CD8-positive, alpha-beta memory T cell (primary cell): ENCODE measurements at regions not wholly inside any gene's neighbourhood (a gene's known extent, or its start where the extent isn't known, plus 50 kb on each side); places are given as distances from the start of the nearest gene placed in this dataset.
A peak's percentile ranks its signal among the peaks of the same experiment; 100 is the strongest.
"Not testable (repeated sequence)": the region's sequence is repeated elsewhere in the genome, so short reads cannot be mapped to it uniquely, and the experiment has no call there.

Experiments used
- CTCF ChIA-PET: fragments of 350-600 bp; sonication (Branson Sonifier 250); formaldehyde crosslinking; loops from one replicate; lab custom pipeline; 2021; ENCODE audit warnings: antibody characterized with exemption; lab: Charles Lee
- POLR2A ChIA-PET: fragments of 350-600 bp; sonication (Branson Sonifier 250); formaldehyde crosslinking; loops from one replicate; lab custom pipeline; 2021; ENCODE audit warnings: antibody characterized with exemption; lab: Charles Lee
- DNase-seq, 5 donors: peaks; one replicate each; pipeline versions ENCODE4 v3.0.0 to v3.0.0-alpha.2; 2020 to 2022; ENCODE audit warnings: mixed read lengths in 1 of 5
- H3K27ac ChIP-seq: one replicate; pipeline ENCODE4 v1.7.0; 2013; ENCODE audit warnings: low read depth, mild to moderate bottlenecking, low read length, moderate library complexity
- H3K27me3 ChIP-seq: 2 replicates; pipeline ENCODE4 v1.7.0; 2013; ENCODE audit warnings: low read length, mild to moderate bottlenecking; ENCODE audit not compliant: insufficient read depth, poor library complexity, severe bottlenecking
- H3K36me3 ChIP-seq: 2 replicates; pipeline ENCODE4 v1.7.0; 2013; ENCODE audit warnings: mild to moderate bottlenecking, low read length, moderate library complexity; ENCODE audit not compliant: insufficient read depth
- H3K4me1 ChIP-seq: 2 replicates; pipeline ENCODE4 v1.7.0; 2013; ENCODE audit warnings: mild to moderate bottlenecking, low read length, moderate library complexity; ENCODE audit not compliant: insufficient read depth
- H3K4me3 ChIP-seq: 2 replicates; pipeline ENCODE4 v1.7.0; 2013; ENCODE audit warnings: mild to moderate bottlenecking, low read length
- H3K9me3 ChIP-seq: 2 replicates; pipeline ENCODE4 v1.7.0; 2013; ENCODE audit warnings: mild to moderate bottlenecking, low read length
- H3K27ac Mint-ChIP-seq, 8 donors: one replicate each; pipeline ENCODE4 v1.8.0; 2020 to 2021; ENCODE audit warnings: mixed read lengths in 8 of 8, mild to moderate bottlenecking in 6 of 8, inconsistent platforms in 3 of 8, moderate library complexity in 3 of 8
- H3K27me3 Mint-ChIP-seq, 2 donors: one replicate each; pipeline ENCODE4 v1.8.0; 2020 to 2021; ENCODE audit warnings: mixed read lengths in 2 of 2, mild to moderate bottlenecking in 1 of 2, moderate library complexity in 1 of 2
- H3K36me3 Mint-ChIP-seq, 3 donors: one replicate each; pipeline ENCODE4 v1.8.0; 2020 to 2021; ENCODE audit warnings: mixed read lengths in 3 of 3, inconsistent platforms in 1 of 3, mild to moderate bottlenecking in 1 of 3
- H3K4me1 Mint-ChIP-seq, 3 donors: one replicate each; pipeline ENCODE4 v1.8.0; 2020 to 2021; ENCODE audit warnings: mixed read lengths in 3 of 3, inconsistent platforms in 1 of 3, mild to moderate bottlenecking in 1 of 3
- H3K4me3 Mint-ChIP-seq, 7 donors: one replicate each; pipeline ENCODE4 v1.8.0; 2020 to 2021; ENCODE audit warnings: mixed read lengths in 7 of 7, mild to moderate bottlenecking in 6 of 7, moderate library complexity in 4 of 7, inconsistent platforms in 2 of 7
- H3K9me3 Mint-ChIP-seq, 5 donors: one replicate each; pipeline ENCODE4 v1.8.0; 2020 to 2022; ENCODE audit warnings: mixed read lengths in 5 of 5, mild to moderate bottlenecking in 3 of 5, moderate library complexity in 2 of 5, inconsistent platforms in 1 of 5

- H3K4me1 Mint-ChIP-seq: no peaks in the 10 kb centered on the region
- H3K36me3 Mint-ChIP-seq: no peaks in the 10 kb centered on the region
- H3K4me3 Mint-ChIP-seq: no peak overlapping the region
- Histone ChIP-seq H3K4me3 (no peak overlapping the region), H3K36me3 (no peaks in the 10 kb centered on the region), H3K27me3 (no peaks in the 10 kb centered on the region), H3K4me1 (no peaks in the 10 kb centered on the region), H3K9me3 (no peaks in the 10 kb centered on the region), H3K27ac (no peak overlapping the region)
- POLR2A ChIA-PET: no interaction called here
- no peak for DNase-seq
- H3K9me3 Mint-ChIP-seq: peaks cover 0 to 1% (median 0%) of the 10 kb centered on the region in 5 donors
- peaks cover 15 to 45% of the 10 kb centered on the region in 2 donors for H3K27me3 Mint-ChIP-seq
- CTCF ChIA-PET: no interaction called here
- H3K27ac Mint-ChIP-seq: peak overlapping the region in 1 of 8 donors; percentile 43
These were observed 75.6 kb upstream of the ADRA1D start for GRCh38 chr20:4324611-4325243.

DNA sequence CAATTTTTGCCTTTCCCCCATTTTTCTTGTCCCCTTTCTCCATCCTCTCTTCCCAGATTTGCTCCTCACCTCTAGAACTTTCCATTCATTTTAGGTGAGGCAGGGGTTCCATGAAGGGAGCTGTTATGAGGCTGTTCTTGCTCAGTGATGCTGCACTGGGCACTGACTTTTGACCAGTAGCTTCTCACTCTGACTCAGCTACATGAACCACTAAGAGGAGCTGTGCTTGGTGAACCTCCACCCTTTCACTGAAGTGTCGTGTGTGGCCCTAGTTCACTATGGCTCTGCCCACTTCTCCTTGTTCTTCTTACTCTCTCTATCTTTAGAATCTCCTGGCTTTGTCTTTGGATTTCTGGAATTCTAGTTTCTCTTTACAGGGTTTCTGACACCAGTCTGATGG lies 73.4 kb upstream of the ADRA1D start:
- Histone ChIP-seq H3K27me3 (no peaks in the 10 kb centered on the region), H3K4me1 (no peaks in the 10 kb centered on the region), H3K36me3 (no peaks in the 10 kb centered on the region), H3K27ac (no peak overlapping the region), H3K9me3 (no peaks in the 10 kb centered on the region), H3K4me3 (no peak overlapping the region)
- Mint-ChIP-seq H3K9me3 (peaks cover 0 to 1% (median 0%) of the 10 kb centered on the region in 5 donors), H3K27ac (no peak overlapping the region), H3K36me3 (no peaks in the 10 kb centered on the region), H3K4me3 (no peak overlapping the region), H3K27me3 (peaks cover 13 to 31% of the 10 kb centered on the region in 2 donors), H3K4me1 (no peaks in the 10 kb centered on the region)
- POLR2A ChIA-PET: no interaction called here
- no peak for DNase-seq
- CTCF ChIA-PET: no interaction called here

DNA sequence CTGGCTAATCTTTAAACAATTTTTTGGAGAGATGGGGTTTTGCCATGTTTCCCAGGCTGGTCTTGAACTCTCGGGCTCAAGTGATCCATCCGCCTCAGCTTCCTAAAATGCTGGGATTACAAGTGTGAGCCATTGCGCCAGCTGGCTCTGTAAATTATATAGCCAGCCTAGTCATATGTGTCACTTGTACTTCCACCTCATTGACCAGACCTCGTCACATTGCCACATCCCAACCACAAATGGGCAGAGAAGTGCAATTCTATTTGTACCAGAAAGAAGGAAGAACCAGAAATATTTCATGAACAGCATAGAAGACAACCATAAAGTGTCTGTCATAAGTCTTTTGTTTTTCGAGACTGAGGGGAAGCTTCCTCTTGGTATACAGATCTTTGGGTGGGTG lies 71.2 kb upstream of the ADRA1D start:
- DNase-seq: no peak
- Mint-ChIP-seq H3K27ac (no peak overlapping the region), H3K36me3 (no peaks in the 10 kb centered on the region), H3K9me3 (peaks cover 0 to 2% (median 0%) of the 10 kb centered on the region in 5 donors), H3K27me3 (peaks cover 16 to 19% of the 10 kb centered on the region in 2 donors), H3K4me1 (no peaks in the 10 kb centered on the region), H3K4me3 (no peak overlapping the region)
- Histone ChIP-seq H3K27me3 (no peaks in the 10 kb centered on the region), H3K4me1 (no peaks in the 10 kb centered on the region), H3K36me3 (no peaks in the 10 kb centered on the region), H3K9me3 (no peaks in the 10 kb centered on the region), H3K27ac (no peak overlapping the region), H3K4me3 (no peak overlapping the region)
- ChIA-PET CTCF (no interaction called here), POLR2A (interaction anchor here (0.7 kb wide), 1 partner anchor 507 kb away, joined by 5 read pairs; no protein-coding TSS in a partner anchor)

- Mint-ChIP-seq H3K36me3 (no peaks in the 10 kb centered on the region), H3K27me3 (peaks cover 19 to 29% of the 10 kb centered on the region in 2 donors), H3K4me1 (no peaks in the 10 kb centered on the region), H3K4me3 (no peak overlapping the region), H3K9me3 (peaks cover 0 to 2% (median 0%) of the 10 kb centered on the region in 5 donors), H3K27ac (peak overlapping the region in 1 of 8 donors; percentile 44)
- H3K9me3 ChIP-seq: no peaks in the 10 kb centered on the region
- no peak overlapping the region for H3K27ac ChIP-seq
- H3K4me3 ChIP-seq: no peak overlapping the region
- POLR2A ChIA-PET: no interaction called here
- CTCF ChIA-PET: no interaction called here
- no peaks in the 10 kb centered on the region for H3K36me3 ChIP-seq
- DNase-seq: no peak
- H3K27me3 ChIP-seq: peaks cover 3% of the 10 kb centered on the region
- no peaks in the 10 kb centered on the region for H3K4me1 ChIP-seq
These were observed 69.8 kb upstream of the ADRA1D start for GRCh38 chr20:4318891-4319290.

- DNase-seq, CTCF ChIA-PET, H3K4me3 ChIP-seq, H3K36me3 Mint-ChIP-seq, H3K9me3 ChIP-seq, POLR2A ChIA-PET, H3K4me1 ChIP-seq, H3K36me3 ChIP-seq, H3K4me3 Mint-ChIP-seq, H3K27ac ChIP-seq, H3K4me1 Mint-ChIP-seq, H3K27ac Mint-ChIP-seq, H3K27me3 ChIP-seq: not testable (repeated sequence)
- Mint-ChIP-seq H3K9me3 (peaks cover 8 to 18% (median 13%) of the 10 kb centered on the region in 5 donors), H3K27me3 (peaks cover 19 to 21% of the 10 kb centered on the region in 2 donors)
These were observed 61.5 kb upstream of the ADRA1D start for GRCh38 chr20:4310616-4311015.

- H3K9me3 Mint-ChIP-seq: peaks cover 0 to 9% (median 5%) of the 10 kb centered on the region in 5 donors
- CTCF ChIA-PET: no interaction called here
These were observed 57.1 kb upstream of the ADRA1D start for GRCh38 chr20:4306206-4306605.

GRCh38 chr20:4305091-4305490 lies 56.0 kb upstream of the ADRA1D start:
- Mint-ChIP-seq H3K4me1 (no peaks in the 10 kb centered on the region), H3K36me3 (peaks cover 0 to 2% (median 0%) of the 10 kb centered on the region in 3 donors), H3K4me3 (no peak overlapping the region), H3K9me3 (peaks cover 0 to 3% (median 0%) of the 10 kb centered on the region in 5 donors), H3K27me3 (peaks cover 15 to 23% of the 10 kb centered on the region in 2 donors), H3K27ac (no peak overlapping the region)
- Histone ChIP-seq H3K4me3 (no peak overlapping the region), H3K27me3 (no peaks in the 10 kb centered on the region), H3K9me3 (no peaks in the 10 kb centered on the region), H3K36me3 (no peaks in the 10 kb centered on the region), H3K4me1 (no peaks in the 10 kb centered on the region), H3K27ac (no peak overlapping the region)
- CTCF ChIA-PET: no interaction called here
- DNase-seq: no peak
- POLR2A ChIA-PET: no interaction called here

More at GRCh38 chr20:4306206-4306605, 57.1 kb upstream of the ADRA1D start:
- no peaks in the 10 kb centered on the region for H3K36me3 ChIP-seq
- Mint-ChIP-seq H3K27ac (no peak overlapping the region), H3K4me3 (no peak overlapping the region), H3K4me1 (no peaks in the 10 kb centered on the region), H3K27me3 (peaks cover 15 to 21% of the 10 kb centered on the region in 2 donors), H3K36me3 (peaks cover 0 to 3% (median 0%) of the 10 kb centered on the region in 3 donors)
- no peaks in the 10 kb centered on the region for H3K4me1 ChIP-seq
- H3K27ac ChIP-seq: no peak overlapping the region
- H3K4me3 ChIP-seq: no peak overlapping the region
- H3K9me3 ChIP-seq: no peaks in the 10 kb centered on the region
- no peaks in the 10 kb centered on the region for H3K27me3 ChIP-seq
- DNase-seq: no peak
- POLR2A ChIA-PET: no interaction called here

- CTCF ChIA-PET: no interaction called here
- H3K9me3 Mint-ChIP-seq: peaks cover 0 to 1% (median 0%) of the 10 kb centered on the region in 5 donors
- no peak for DNase-seq
These were observed 55.5 kb upstream of the ADRA1D start for GRCh38 chr20:4304601-4305000.

More at GRCh38 chr20:4304601-4305000, 55.5 kb upstream of the ADRA1D start:
- no peak overlapping the region for H3K27ac ChIP-seq
- H3K4me3 ChIP-seq: no peak overlapping the region
- H3K4me1 ChIP-seq: no peaks in the 10 kb centered on the region
- no peaks in the 10 kb centered on the region for H3K27me3 ChIP-seq
- H3K4me1 Mint-ChIP-seq: no peaks in the 10 kb centered on the region
- H3K27ac Mint-ChIP-seq: no peak overlapping the region
- POLR2A ChIA-PET: no interaction called here
- peaks cover 15 to 26% of the 10 kb centered on the region in 2 donors for H3K27me3 Mint-ChIP-seq
- no peaks in the 10 kb centered on the region for H3K9me3 ChIP-seq
- H3K36me3 ChIP-seq: no peaks in the 10 kb centered on the region
- no peaks in the 10 kb centered on the region for H3K36me3 Mint-ChIP-seq
- no peak overlapping the region for H3K4me3 Mint-ChIP-seq
